ENCODE measurements at regions not wholly inside any gene's neighbourhood (a gene's known extent, or its start where the extent isn't known, plus 50 kb on each side); places are given as distances from the start of the nearest gene placed in this dataset.

DNA sequence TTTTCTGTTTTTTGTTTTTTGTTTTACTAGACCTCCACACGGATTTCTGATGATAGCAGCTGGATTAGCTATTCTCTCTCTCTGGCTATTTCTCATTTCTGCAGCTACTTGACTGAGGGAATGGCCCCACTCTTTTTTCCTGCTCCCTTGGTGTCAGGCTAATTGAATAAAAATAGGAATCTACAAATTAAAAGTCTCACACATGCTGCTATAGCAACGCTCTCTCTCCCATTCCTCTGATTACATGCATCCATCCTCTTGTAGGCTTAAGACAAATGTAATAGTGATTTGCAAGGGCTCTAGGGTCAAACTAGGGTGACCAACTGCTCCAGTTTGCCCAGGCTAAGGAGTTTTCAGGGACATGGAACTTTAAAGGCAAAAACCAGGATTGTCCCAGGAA lies 221.8 kb downstream of the PHLDA1 start:
- DNase-seq (ENCODE audit: low spot score) (no peak), ATAC-seq (no peak), FAIRE-seq (no peak)
- H3K9me3 ChIP-seq (ENCODE audit: low read length): 0 out of 2 replicates have a peak, but pooled peaks cover 6% of the 10 kb centered on the region
- POLR2A ChIA-PET: no interaction called here
- H3K27me3 ChIP-seq (ENCODE audit: control insufficient read depth in 1 of 2, insufficient read depth in 2 of 2, low read length in 2 of 2): no peaks in the 10 kb centered on the region
- no peaks in the 10 kb centered on the region for H3K36me3 ChIP-seq (replicated peaks in 1 of 2; ENCODE audit: control insufficient read depth in 1 of 2, insufficient read depth in 2 of 2, low read length in 2 of 2)
- 72% methylated on average over 2 of the region's 2 CpGs for WGBS (ENCODE audit: low lambda C conversion rate)
- no TSS peak for BruUV-seq (replicated peaks)
- intact Hi-C loops (cut with micrococcal nuclease; ENCODE audit: unreplicated experiment) (no loop called here), in situ Hi-C loops (cut with HindIII; ENCODE audit: extremely low pct_ligation_motif_present, low pct_unique_long_range_greater_than_20kb) (no loop called here)
- H3K9ac ChIP-seq (ENCODE audit: insufficient read depth, low read depth, low read length): no peak overlapping the region
- H3K4me3 ChIP-seq (replicated peaks in 1 of 3; ENCODE audit: insufficient read depth in 1 of 3, low read depth in 2 of 3, low read length in 3 of 3): no peak overlapping the region
- CTCF ChIA-PET (ENCODE audit: low intra/inter-chr PET ratio, low total read pairs): no interaction called here
- H3K27ac ChIP-seq (ENCODE audit: extremely low read length, insufficient read depth, low read length): no peak overlapping the region
- H4K20me1 ChIP-seq (ENCODE audit: insufficient read depth, low read length): no peaks in the 10 kb centered on the region
- TF ChIP-seq, protein P1, sequence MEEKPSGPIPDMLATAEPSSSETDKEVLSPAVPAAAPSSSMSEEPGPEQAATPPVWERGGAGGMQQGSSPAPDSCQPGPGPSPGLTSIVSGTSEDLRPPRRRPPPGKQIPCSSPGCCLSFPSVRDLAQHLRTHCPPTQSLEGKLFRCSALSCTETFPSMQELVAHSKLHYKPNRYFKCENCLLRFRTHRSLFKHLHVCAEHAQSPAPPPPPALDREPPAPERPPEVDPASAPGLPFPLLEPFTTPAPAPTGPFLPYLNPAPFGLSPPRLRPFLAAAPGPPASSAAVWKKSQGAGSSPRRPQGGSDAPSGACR (CRISPR knock-in tag; IDR thresholded peaks at IDR 0.05): no peak
- TF ChIP-seq HDAC1 (CRISPR knock-in tag; IDR thresholded peaks at IDR 0.05) (no peak), KLF12 (CRISPR knock-in tag; IDR thresholded peaks at IDR 0.05; ENCODE audit: borderline replicate concordance) (no peak), DMAP1 (CRISPR knock-in tag; IDR thresholded peaks at IDR 0.05) (no peak)
- TF ChIP-seq, protein P2, sequence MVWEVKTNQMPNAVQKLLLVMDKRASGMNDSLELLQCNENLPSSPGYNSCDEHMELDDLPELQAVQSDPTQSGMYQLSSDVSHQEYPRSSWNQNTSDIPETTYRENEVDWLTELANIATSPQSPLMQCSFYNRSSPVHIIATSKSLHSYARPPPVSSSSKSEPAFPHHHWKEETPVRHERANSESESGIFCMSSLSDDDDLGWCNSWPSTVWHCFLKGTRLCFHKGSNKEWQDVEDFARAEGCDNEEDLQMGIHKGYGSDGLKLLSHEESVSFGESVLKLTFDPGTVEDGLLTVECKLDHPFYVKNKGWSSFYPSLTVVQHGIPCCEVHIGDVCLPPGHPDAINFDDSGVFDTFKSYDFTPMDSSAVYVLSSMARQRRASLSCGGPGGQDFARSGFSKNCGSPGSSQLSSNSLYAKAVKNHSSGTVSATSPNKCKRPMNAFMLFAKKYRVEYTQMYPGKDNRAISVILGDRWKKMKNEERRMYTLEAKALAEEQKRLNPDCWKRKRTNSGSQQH (CRISPR knock-in tag; IDR thresholded peaks at IDR 0.05; ENCODE audit: low read depth): no peak
- TF ChIP-seq, protein P3, sequence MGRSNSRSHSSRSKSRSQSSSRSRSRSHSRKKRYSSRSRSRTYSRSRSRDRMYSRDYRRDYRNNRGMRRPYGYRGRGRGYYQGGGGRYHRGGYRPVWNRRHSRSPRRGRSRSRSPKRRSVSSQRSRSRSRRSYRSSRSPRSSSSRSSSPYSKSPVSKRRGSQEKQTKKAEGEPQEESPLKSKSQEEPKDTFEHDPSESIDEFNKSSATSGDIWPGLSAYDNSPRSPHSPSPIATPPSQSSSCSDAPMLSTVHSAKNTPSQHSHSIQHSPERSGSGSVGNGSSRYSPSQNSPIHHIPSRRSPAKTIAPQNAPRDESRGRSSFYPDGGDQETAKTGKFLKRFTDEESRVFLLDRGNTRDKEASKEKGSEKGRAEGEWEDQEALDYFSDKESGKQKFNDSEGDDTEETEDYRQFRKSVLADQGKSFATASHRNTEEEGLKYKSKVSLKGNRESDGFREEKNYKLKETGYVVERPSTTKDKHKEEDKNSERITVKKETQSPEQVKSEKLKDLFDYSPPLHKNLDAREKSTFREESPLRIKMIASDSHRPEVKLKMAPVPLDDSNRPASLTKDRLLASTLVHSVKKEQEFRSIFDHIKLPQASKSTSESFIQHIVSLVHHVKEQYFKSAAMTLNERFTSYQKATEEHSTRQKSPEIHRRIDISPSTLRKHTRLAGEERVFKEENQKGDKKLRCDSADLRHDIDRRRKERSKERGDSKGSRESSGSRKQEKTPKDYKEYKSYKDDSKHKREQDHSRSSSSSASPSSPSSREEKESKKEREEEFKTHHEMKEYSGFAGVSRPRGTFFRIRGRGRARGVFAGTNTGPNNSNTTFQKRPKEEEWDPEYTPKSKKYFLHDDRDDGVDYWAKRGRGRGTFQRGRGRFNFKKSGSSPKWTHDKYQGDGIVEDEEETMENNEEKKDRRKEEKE (IDR thresholded peaks at IDR 0.05): no peak
- TF ChIP-seq, protein P4, sequence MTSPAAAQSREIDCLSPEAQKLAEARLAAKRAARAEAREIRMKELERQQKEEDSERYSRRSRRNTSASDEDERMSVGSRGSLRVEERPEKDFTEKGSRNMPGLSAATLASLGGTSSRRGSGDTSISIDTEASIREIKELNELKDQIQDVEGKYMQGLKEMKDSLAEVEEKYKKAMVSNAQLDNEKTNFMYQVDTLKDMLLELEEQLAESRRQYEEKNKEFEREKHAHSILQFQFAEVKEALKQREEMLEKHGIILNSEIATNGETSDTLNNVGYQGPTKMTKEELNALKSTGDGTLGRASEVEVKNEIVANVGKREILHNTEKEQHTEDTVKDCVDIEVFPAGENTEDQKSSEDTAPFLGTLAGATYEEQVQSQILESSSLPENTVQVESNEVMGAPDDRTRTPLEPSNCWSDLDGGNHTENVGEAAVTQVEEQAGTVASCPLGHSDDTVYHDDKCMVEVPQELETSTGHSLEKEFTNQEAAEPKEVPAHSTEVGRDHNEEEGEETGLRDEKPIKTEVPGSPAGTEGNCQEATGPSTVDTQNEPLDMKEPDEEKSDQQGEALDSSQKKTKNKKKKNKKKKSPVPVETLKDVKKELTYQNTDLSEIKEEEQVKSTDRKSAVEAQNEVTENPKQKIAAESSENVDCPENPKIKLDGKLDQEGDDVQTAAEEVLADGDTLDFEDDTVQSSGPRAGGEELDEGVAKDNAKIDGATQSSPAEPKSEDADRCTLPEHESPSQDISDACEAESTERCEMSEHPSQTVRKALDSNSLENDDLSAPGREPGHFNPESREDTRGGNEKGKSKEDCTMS (CRISPR knock-in tag; conservative IDR thresholded peaks at IDR 0.05): no peak
- no peak overlapping the region for H2AFZ ChIP-seq (ENCODE audit: low read length)
- H3K79me2 ChIP-seq (ENCODE audit: insufficient read depth, low read length): no peaks in the 10 kb centered on the region
- H3K4me2 ChIP-seq (ENCODE audit: low read depth, low read length): no peak overlapping the region
- H3K4me1 ChIP-seq (ENCODE audit: insufficient read depth, low read length): peaks cover 16% of the 10 kb centered on the region
